OCI-M2 (cell line): ENCODE measurements at regions not wholly inside any gene's neighbourhood (a gene's known extent, or its start where the extent isn't known, plus 50 kb on each side); places are given as distances from the start of the nearest gene placed in this dataset.

Source experiments
- DNase-seq: peaks from one replicate; lab custom pipeline; 2025; ENCODE audit not compliant: unreplicated experiment; lab: John Stamatoyannopoulos, UW

- DNase-seq = no peak
Observed at GRCh38 chr18:71597219-71597618, 946.9 kb downstream of the CBLN2 start.

GRCh38 chr18:71583252-71583651, 960.9 kb downstream of the CBLN2 start:
- no peak for DNase-seq

DNA sequence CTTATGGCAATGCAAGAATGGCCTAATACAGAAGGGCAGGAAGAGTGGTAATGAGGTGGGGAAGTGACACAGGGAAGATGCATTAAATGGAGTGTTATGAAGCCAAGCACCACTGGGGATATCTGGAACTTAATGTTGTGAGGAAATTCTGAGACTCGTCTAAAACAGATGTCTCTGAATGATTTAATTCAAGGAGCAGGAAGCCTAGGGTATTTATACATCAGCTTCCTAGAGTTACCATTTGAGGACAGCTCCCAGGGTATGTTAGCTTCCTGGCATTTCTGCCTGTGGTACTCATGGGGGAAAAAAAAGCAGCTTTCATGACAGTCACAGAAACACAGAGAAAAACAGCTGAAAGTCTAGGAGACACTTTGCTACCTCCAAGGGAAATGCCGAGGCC, 989.5 kb downstream of the CBLN2 start:
- no peak for DNase-seq

DNA sequence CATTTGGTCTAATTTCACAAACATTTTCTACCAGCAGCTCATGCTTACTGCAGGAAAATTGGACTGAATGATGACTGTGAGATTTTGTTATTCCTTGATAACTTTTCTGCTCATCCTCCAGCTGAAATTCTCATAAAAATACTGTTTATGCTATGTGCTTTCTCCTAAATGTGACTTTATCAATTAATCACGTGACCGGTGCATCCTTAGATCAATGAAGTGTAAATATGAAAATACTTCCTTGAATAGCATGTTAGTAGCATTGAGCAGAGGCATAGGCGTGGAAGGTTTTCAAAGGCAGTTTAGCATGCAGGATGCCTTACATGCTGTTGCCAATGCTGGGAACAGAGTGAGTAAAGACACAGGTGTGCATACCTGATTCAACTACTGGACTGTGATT, 1002.5 kb downstream of the CBLN2 start:
- DNase-seq = no peak

DNA sequence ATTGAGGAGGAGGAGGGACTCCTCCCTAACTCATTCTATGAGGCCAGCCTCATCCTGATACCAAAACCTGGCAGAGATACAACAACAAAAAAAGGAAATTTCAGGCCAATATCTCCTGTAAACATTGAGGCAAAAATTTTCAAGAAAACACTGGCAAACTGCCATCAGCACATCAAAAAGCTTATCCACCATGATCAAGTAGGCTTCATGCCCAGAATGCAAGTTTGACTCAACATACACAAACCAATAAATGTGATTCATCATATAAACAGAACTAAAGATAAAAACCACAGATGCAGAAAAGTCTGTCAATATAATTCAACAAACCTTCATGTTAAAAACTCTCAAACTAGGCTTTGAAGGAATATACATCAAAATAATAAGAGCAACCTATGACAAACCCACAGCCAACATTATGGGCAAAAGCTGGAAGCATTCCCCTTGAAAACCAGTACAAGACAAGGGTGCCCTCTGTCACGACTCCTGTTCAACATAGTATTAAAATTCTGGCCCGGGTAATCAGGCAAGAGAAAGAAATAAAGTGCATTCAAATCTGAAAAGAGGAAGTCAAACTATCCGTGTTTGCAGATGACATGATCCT, 1014.3 kb downstream of the CBLN2 start:
- DNase-seq = no peak

DNA sequence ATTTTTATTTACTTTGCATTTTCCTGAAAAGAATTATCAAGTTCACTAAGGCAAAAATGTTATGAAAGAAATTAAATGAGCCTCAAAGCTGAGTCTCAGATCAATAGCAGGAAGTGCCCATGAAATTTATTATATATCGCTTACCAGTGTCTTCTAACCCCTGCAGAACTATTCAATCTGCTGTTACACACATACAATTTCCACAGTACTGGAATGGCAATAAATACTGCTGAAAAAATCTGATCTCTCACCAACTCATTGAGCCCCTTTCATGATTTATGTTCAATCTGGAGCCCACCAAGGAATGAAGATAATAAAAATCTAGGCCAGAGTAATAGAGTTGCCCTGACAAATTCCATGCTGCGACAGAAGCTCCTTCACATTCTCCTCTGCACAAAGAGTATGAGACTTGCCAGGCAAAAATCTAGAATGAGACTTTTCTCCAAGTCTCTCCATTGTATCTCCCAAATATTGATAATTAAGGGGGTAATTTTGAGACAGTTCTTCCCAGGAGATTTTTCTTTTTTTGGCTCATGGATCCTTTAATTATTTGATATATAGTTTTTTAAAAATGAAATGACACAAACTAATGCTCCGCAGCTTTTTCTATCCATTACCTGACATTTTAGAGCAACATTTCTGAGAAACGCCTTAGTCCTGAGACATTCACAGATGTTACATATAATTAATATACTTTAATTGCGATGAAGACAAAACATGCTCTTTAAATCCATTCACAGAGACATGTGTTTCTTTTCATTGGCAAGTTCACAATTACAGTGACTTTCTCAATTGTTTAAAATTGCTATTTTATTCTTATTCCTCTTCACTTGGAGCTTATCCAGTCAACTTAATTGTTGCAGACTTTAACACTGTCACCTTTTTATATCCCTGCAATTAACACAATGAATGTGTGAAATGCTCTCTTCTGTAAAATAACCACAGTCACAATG, 1020.4 kb downstream of the CBLN2 start:
- no peak for DNase-seq

DNA sequence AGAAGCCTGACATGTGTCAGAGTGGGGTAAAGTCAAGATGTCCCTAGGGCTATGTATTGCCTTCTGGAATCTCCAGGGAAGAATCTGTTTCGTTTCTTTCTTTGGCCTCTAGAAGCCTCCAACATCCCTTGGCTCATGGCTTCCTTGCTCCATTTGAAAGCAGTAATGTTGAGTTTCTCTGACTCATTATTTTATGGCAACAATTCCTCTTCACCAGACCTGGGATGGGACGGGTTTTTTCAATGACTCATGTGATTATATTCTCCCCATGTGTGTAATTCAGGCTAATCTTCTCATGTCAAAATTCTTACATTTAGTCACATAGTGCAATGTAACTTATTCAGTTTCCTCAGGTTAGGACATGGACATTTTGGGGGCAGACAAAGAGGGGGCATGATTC, 1038.6 kb downstream of the CBLN2 start:
- no peak for DNase-seq

GRCh38 chr18:71503222-71503621, 1040.9 kb downstream of the CBLN2 start:
- no peak for DNase-seq

- no peak for DNase-seq
Observed at GRCh38 chr18:71485611-71486010, 1058.5 kb downstream of the CBLN2 start.

GRCh38 chr18:71471963-71472725, 1072.0 kb downstream of the CBLN2 start:
- DNase-seq = no peak

- no peak for DNase-seq
Observed at GRCh38 chr18:71456206-71456605, 1087.9 kb downstream of the CBLN2 start.

DNA sequence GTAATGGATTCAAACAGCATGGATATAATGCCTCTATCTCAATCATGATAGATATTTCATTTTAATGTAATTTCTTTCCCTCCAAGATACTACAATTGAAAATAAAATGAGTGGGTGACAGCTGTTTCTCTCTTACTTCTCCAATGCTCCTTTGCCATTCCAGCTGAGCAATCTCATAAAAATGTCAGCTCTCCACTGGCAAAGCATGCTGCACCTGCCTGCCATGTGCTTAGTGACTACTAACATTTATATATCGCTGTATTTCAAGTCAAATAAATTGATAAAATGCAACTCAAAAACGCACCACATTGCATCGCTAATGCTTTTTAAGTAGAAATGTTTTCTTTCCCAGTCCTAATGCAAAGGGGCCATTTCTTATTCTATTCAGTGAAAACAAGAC, 1093.9 kb downstream of the CBLN2 start:
- DNase-seq = no peak

GRCh38 chr18:71443706-71444480, 1100.2 kb downstream of the CBLN2 start:
- no peak for DNase-seq

DNA sequence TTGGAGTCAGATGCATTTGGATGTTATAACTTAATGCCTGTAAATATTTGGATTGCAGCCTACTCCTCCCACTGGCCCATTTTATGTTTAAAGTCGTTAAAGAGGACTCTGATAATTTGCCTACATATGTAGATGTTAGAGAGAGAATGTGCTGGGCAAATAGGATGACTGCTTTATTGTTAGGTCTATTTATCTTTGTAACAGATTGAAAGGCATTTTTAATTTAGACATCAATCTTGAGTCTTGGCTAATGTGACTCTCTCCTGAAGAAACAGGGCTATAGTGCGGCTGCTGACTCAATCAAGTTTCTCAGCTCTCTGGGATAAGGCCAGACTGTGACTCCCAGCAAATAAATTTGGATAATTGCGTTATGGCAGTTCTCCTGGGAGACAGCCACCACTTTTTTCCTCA, 1101.4 kb downstream of the CBLN2 start:
- no peak for DNase-seq

- DNase-seq = no peak
Observed at GRCh38 chr18:71441156-71441555, 1103.0 kb downstream of the CBLN2 start.

GRCh38 chr18:71437511-71437910, 1106.6 kb downstream of the CBLN2 start:
- DNase-seq = no peak

DNA sequence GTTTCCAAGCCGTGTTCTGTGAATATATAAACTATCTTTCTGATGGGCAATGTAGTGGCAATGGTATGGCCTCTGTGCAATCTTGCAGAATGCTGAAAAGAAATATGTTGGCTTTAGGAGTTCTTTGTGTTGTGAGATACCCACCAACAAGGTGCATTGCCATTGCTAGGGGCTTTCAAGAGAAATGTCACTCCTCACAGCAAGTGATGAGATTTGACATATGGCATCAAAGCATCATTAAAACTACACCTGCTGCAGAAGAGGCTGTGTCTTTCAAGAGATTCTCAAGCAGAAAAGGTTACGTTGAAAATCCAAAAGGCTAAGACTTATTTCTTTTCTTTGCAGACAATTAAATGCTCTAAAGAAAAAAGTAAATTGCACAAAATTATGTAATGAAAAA, 1110.8 kb downstream of the CBLN2 start:
- DNase-seq = no peak

- no peak for DNase-seq
Observed at GRCh38 chr18:71431689-71432088, 1112.5 kb downstream of the CBLN2 start.

- DNase-seq = no peak
Observed at GRCh38 chr18:71431171-71431570, 1113.0 kb downstream of the CBLN2 start.

- no peak for DNase-seq
Observed at GRCh38 chr18:71426441-71426840, 1117.7 kb downstream of the CBLN2 start.
